SHP77 (cell line): ENCODE measurements at regions not wholly inside any gene's neighbourhood (a gene's known extent, or its start where the extent isn't known, plus 50 kb on each side); places are given as distances from the start of the nearest gene placed in this dataset.
A peak's percentile ranks its signal among the peaks of the same experiment; 100 is the strongest.

ENCODE experiments used
- DNase-seq, 2 experiments: peaks; one replicate each; lab custom pipeline; 2025; lab: John Stamatoyannopoulos, UW

- no peak for DNase-seq
Observed at GRCh38 chr6:25038300-25038699, 102.5 kb upstream of the RIPOR2 start.

GRCh38 chr6:25038999-25039398 is 103.2 kb upstream of the RIPOR2 start:
- DNase-seq = no peak

- DNase-seq = no peak
Observed at GRCh38 chr6:25041485-25042035, 105.8 kb upstream of the RIPOR2 start.

- peak in 1 of 2 experiments; percentile 50 for DNase-seq
Observed at GRCh38 chr6:25042036-25042521, 106.3 kb upstream of the RIPOR2 start.

GRCh38 chr6:25042536-25042935 is 106.8 kb upstream of the RIPOR2 start:
- no peak for DNase-seq

GRCh38 chr6:25042984-25043725 is 107.4 kb upstream of the RIPOR2 start:
- DNase-seq = no peak

- DNase-seq = no peak
Observed at GRCh38 chr6:25043892-25044291, 108.1 kb upstream of the RIPOR2 start.

- DNase-seq = no peak
Observed at GRCh38 chr6:25046942-25047341, 111.2 kb upstream of the RIPOR2 start.

GRCh38 chr6:25050356-25050755 is 114.6 kb upstream of the RIPOR2 start:
- DNase-seq = no peak

GRCh38 chr6:25051083-25051482 is 115.3 kb upstream of the RIPOR2 start:
- DNase-seq = no peak

- DNase-seq = no peak
Observed at GRCh38 chr6:25052181-25052580, 116.4 kb upstream of the RIPOR2 start.

GRCh38 chr6:25053875-25054371 is 118.2 kb upstream of the RIPOR2 start:
- DNase-seq = no peak

- no peak for DNase-seq
Observed at GRCh38 chr6:25054469-25054868, 118.7 kb upstream of the RIPOR2 start.

- DNase-seq = no peak
Observed at GRCh38 chr6:25056130-25056529, 120.4 kb upstream of the RIPOR2 start.

- no peak for DNase-seq
Observed at GRCh38 chr6:25057111-25057905, 121.5 kb upstream of the RIPOR2 start.

- DNase-seq = no peak
Observed at GRCh38 chr6:25058441-25058840, 122.7 kb upstream of the RIPOR2 start.

GRCh38 chr6:25058941-25059340 is 123.2 kb upstream of the RIPOR2 start:
- no peak for DNase-seq

- no peak for DNase-seq
Observed at GRCh38 chr6:25060522-25060921, 124.8 kb upstream of the RIPOR2 start.

GRCh38 chr6:25061289-25061936 is 125.7 kb upstream of the RIPOR2 start:
- DNase-seq = no peak

- DNase-seq = no peak
Observed at GRCh38 chr6:25062070-25062811, 126.5 kb upstream of the RIPOR2 start.

GRCh38 chr6:25064006-25064405 is 128.2 kb upstream of the RIPOR2 start:
- DNase-seq = no peak

- DNase-seq = no peak
Observed at GRCh38 chr6:25065666-25066065, 129.9 kb upstream of the RIPOR2 start.
